LNCaP clone FGC (cell line): ENCODE measurements at regions not wholly inside any gene's neighbourhood (a gene's known extent, or its start where the extent isn't known, plus 50 kb on each side); places are given as distances from the start of the nearest gene placed in this dataset.
A peak's percentile ranks its signal among the peaks of the same experiment; 100 is the strongest.

ENCODE experiments used
- DNase-seq: peaks from one replicate; pipeline ENCODE4 v3.0.0-alpha.2; 2011; ENCODE audit warnings: low read depth
- H3K4me3 ChIP-seq: 2 replicates; pipeline ENCODE4 v1.5.1; 2011; ENCODE audit warnings: mild to moderate bottlenecking, low read depth, low read length, control low read depth
- CTCF ChIP-seq: IDR thresholded peaks from 2 replicates; pipeline ENCODE4 v1.5.1; 2012; ENCODE audit warnings: mild to moderate bottlenecking; ENCODE audit not compliant: control insufficient read depth, insufficient read depth; ENCODE audit errors: extremely low read depth

GRCh38 chr4:131531087-131531486 lies 1618.0 kb upstream of the PCDH10 start:
- no peak overlapping the region for H3K4me3 ChIP-seq
- no peak for DNase-seq
- TF ChIP-seq CTCF, result no peak

GRCh38 chr4:131534944-131535645 lies 1614.0 kb upstream of the PCDH10 start:
- TF ChIP-seq CTCF, result no peak
- peak; percentile 49 for DNase-seq
- H3K4me3 ChIP-seq, result no peak overlapping the region

GRCh38 chr4:131540256-131540655 lies 1608.8 kb upstream of the PCDH10 start:
- TF ChIP-seq CTCF, result no peak

GRCh38 chr4:131547506-131547981 lies 1601.5 kb upstream of the PCDH10 start:
- H3K4me3 ChIP-seq, result no peak overlapping the region
- DNase-seq, result no peak
- TF ChIP-seq CTCF, result no peak

More at GRCh38 chr4:131540256-131540655, 1608.8 kb upstream of the PCDH10 start:
- DNase-seq, result no peak
- H3K4me3 ChIP-seq, result no peak overlapping the region

GRCh38 chr4:131551306-131551705 lies 1597.8 kb upstream of the PCDH10 start:
- no peak for TF ChIP-seq CTCF
- no peak overlapping the region for H3K4me3 ChIP-seq
- no peak for DNase-seq

GRCh38 chr4:131566026-131566425 lies 1583.1 kb upstream of the PCDH10 start:
- DNase-seq, result no peak
- H3K4me3 ChIP-seq, result no peak overlapping the region
- TF ChIP-seq CTCF, result no peak

GRCh38 chr4:131584587-131584986 lies 1564.5 kb upstream of the PCDH10 start:
- DNase-seq, result no peak
- TF ChIP-seq CTCF, result no peak
- no peak overlapping the region for H3K4me3 ChIP-seq
